SK-N-SH treated with all-trans-retinoic acid at 6 μM for 48 hours (cell line): ENCODE measurements at regions not wholly inside any gene's neighbourhood (a gene's known extent, or its start where the extent isn't known, plus 50 kb on each side); places are given as distances from the start of the nearest gene placed in this dataset.
"Not testable (repeated sequence)": the region's sequence is repeated elsewhere in the genome, so short reads cannot be mapped to it uniquely, and the experiment has no call there.

ENCODE experiments used
- ATAC-seq: fragments of 200-7000 bp; cut with Tn5 transposase; 3 replicates; pipeline ENCODE4 v1.9.1; 2020; ENCODE audit warnings: mild to moderate bottlenecking, moderate library complexity
- BACH2 ChIP-seq: fragments of 250-450 bp; sonication (Bioruptor Pico); IDR thresholded peaks from 2 replicates; pipeline ENCODE4 v1.9.0; 2021; ENCODE audit warnings: mild to moderate bottlenecking, borderline replicate concordance
- CSDC2 ChIP-seq: fragments of 250-450 bp; sonication (Bioruptor Pico); IDR thresholded peaks from 2 replicates; pipeline ENCODE4 v1.5.0; 2020; ENCODE audit warnings: mild to moderate bottlenecking, moderate library complexity
- ESRRG ChIP-seq: fragments of 250-450 bp; sonication (Bioruptor Pico); IDR thresholded peaks from 2 replicates; pipeline ENCODE4 v1.6.1; 2021; ENCODE audit warnings: mild to moderate bottlenecking
- GLIS3 ChIP-seq: fragments of 250-450 bp; sonication (Bioruptor Pico); IDR thresholded peaks from 2 replicates; pipeline ENCODE4 v1.5.0; 2020; ENCODE audit warnings: mild to moderate bottlenecking, moderate library complexity
- ISL1 ChIP-seq: fragments of 250-450 bp; sonication (Bioruptor Pico); IDR thresholded peaks from 2 replicates; pipeline ENCODE4 v2.1.2; 2022; ENCODE audit warnings: mild to moderate bottlenecking, moderate library complexity
- OSR1 ChIP-seq: fragments of 250-450 bp; sonication (Bioruptor Pico); IDR thresholded peaks from 2 replicates; pipeline ENCODE4 v1.8.0; 2022; ENCODE audit warnings: moderate library complexity, mild to moderate bottlenecking, inconsistent platforms
- PPARA ChIP-seq: fragments of 250-450 bp; sonication (Bioruptor Pico); IDR thresholded peaks from 2 replicates; pipeline ENCODE4 v1.5.0; 2020; ENCODE audit warnings: mild to moderate bottlenecking, borderline replicate concordance
- RARB ChIP-seq: fragments of 250-450 bp; sonication (Bioruptor Pico); IDR thresholded peaks from 2 replicates; pipeline ENCODE4 v1.8.0; 2021; ENCODE audit warnings: mild to moderate bottlenecking, moderate library complexity
- SNAI2 ChIP-seq: fragments of 250-450 bp; sonication (Bioruptor Pico); IDR thresholded peaks from 2 replicates; pipeline ENCODE4 v1.5.0; 2020; ENCODE audit warnings: mild to moderate bottlenecking, moderate library complexity
- TOX ChIP-seq: fragments of 250-450 bp; sonication (Bioruptor Pico); IDR thresholded peaks from 2 replicates; pipeline ENCODE4 v1.8.0; 2021; ENCODE audit warnings: mild to moderate bottlenecking, moderate library complexity, borderline replicate concordance
- ZFP3 ChIP-seq: fragments of 250-450 bp; sonication (Bioruptor Pico); IDR thresholded peaks from 2 replicates; pipeline ENCODE4 v1.5.0; 2020; ENCODE audit warnings: mild to moderate bottlenecking, moderate library complexity
- ZFP30 ChIP-seq: fragments of 450-650 bp; formaldehyde crosslinking; IDR thresholded peaks from 2 replicates; pipeline ENCODE4 v1.5.0; 2022; ENCODE audit warnings: mild to moderate bottlenecking, moderate library complexity
- ZNF565 ChIP-seq: fragments of 450-650 bp; formaldehyde crosslinking; conservative IDR thresholded peaks from 2 replicates; pipeline ENCODE4 v1.5.0; 2020; ENCODE audit warnings: low read depth, mild to moderate bottlenecking, moderate library complexity
- ZNF70 ChIP-seq: fragments of 450-650 bp; formaldehyde crosslinking; IDR thresholded peaks from 2 replicates; pipeline ENCODE4 v1.5.0; 2020; ENCODE audit warnings: mild to moderate bottlenecking, moderate library complexity
- TF ChIP-seq, protein P1 (sequence below): fragments of 250-450 bp; sonication (Bioruptor Pico); IDR thresholded peaks from 2 replicates; pipeline ENCODE4 v1.5.1; 2020; ENCODE audit warnings: low read depth, mild to moderate bottlenecking, moderate library complexity
- TF ChIP-seq, protein P2 (sequence below): fragments of 250-450 bp; sonication (Bioruptor Pico); IDR thresholded peaks from 2 replicates; pipeline ENCODE4 v1.5.1; 2021; ENCODE audit warnings: mild to moderate bottlenecking, moderate library complexity
- TF ChIP-seq, protein P3 (sequence below): fragments of 250-450 bp; sonication (Bioruptor Pico); IDR thresholded peaks from 2 replicates; pipeline ENCODE4 v1.8.0; 2021; ENCODE audit warnings: low read depth, mild to moderate bottlenecking, moderate library complexity, borderline replicate concordance
- TF ChIP-seq, protein P4 (sequence below): fragments of 250-450 bp; sonication (Bioruptor Pico); IDR thresholded peaks from 2 replicates; pipeline ENCODE4 v1.5.0; 2020; ENCODE audit warnings: mild to moderate bottlenecking, moderate library complexity

DNA sequence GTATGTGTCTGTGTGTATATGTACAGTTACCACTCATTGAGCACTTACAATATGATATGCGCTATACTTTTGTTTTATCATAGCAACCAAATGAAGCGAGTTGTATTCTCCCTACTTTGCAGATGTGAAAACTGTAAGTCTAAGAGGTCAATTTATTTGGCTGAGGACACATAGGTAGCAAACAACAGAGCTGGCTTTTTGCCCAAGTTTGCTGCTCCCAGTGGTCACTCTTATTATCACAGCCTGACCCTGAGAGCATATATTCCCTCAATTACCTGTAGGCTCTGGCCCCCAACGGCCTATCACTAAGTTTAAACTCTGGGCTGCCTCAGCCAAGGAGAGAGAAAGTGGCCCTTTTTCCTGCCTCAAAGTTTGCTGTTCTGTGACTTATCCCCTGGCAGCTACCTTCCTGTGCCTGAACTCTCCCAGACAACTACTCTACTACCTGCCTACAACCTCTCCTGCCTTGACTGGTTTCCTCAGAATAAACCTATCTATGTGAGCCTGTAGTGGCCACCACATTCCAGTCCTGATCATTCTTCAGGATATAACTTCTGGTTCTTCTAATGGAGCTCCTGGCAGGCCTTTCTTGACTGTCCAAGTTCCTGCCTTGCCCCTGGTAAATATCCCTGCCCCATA is 221.8 kb downstream of the FRK start:
- ATAC-seq, result 0 out of 3 replicates have a peak, but pooled peaks have one; percentile 53
- TF ChIP-seq, protein P1, sequence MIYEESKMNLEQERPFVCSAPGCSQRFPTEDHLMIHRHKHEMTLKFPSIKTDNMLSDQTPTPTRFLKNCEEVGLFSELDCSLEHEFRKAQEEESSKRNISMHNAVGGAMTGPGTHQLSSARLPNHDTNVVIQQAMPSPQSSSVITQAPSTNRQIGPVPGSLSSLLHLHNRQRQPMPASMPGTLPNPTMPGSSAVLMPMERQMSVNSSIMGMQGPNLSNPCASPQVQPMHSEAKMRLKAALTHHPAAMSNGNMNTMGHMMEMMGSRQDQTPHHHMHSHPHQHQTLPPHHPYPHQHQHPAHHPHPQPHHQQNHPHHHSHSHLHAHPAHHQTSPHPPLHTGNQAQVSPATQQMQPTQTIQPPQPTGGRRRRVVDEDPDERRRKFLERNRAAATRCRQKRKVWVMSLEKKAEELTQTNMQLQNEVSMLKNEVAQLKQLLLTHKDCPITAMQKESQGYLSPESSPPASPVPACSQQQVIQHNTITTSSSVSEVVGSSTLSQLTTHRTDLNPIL (CRISPR knock-in tag), result no peak
- no peak for TF ChIP-seq BACH2 (CRISPR knock-in tag)
- TF ChIP-seq GLIS3 (CRISPR knock-in tag), result no peak
- no peak for TF ChIP-seq SNAI2 (CRISPR knock-in tag)
- TF ChIP-seq, protein P2, sequence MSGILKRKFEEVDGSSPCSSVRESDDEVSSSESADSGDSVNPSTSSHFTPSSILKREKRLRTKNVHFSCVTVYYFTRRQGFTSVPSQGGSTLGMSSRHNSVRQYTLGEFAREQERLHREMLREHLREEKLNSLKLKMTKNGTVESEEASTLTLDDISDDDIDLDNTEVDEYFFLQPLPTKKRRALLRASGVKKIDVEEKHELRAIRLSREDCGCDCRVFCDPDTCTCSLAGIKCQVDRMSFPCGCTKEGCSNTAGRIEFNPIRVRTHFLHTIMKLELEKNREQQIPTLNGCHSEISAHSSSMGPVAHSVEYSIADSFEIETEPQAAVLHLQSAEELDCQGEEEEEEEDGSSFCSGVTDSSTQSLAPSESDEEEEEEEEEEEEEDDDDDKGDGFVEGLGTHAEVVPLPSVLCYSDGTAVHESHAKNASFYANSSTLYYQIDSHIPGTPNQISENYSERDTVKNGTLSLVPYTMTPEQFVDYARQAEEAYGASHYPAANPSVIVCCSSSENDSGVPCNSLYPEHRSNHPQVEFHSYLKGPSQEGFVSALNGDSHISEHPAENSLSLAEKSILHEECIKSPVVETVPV, result no peak
- TF ChIP-seq ISL1 (CRISPR knock-in tag), result no peak
- TF ChIP-seq ESRRG (CRISPR knock-in tag), result no peak
- TF ChIP-seq, protein P3, sequence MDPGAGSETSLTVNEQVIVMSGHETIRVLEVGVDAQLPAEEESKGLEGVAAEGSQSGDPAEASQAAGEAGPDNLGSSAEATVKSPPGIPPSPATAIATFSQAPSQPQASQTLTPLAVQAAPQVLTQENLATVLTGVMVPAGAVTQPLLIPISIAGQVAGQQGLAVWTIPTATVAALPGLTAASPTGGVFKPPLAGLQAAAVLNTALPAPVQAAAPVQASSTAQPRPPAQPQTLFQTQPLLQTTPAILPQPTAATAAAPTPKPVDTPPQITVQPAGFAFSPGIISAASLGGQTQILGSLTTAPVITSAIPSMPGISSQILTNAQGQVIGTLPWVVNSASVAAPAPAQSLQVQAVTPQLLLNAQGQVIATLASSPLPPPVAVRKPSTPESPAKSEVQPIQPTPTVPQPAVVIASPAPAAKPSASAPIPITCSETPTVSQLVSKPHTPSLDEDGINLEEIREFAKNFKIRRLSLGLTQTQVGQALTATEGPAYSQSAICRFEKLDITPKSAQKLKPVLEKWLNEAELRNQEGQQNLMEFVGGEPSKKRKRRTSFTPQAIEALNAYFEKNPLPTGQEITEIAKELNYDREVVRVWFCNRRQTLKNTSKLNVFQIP (CRISPR knock-in tag), result no peak
- no peak for TF ChIP-seq ZNF565 (CRISPR knock-in tag)
- TF ChIP-seq RARB (CRISPR knock-in tag), result no peak
- no peak for TF ChIP-seq ZFP30 (CRISPR knock-in tag)
- TF ChIP-seq, protein P4, sequence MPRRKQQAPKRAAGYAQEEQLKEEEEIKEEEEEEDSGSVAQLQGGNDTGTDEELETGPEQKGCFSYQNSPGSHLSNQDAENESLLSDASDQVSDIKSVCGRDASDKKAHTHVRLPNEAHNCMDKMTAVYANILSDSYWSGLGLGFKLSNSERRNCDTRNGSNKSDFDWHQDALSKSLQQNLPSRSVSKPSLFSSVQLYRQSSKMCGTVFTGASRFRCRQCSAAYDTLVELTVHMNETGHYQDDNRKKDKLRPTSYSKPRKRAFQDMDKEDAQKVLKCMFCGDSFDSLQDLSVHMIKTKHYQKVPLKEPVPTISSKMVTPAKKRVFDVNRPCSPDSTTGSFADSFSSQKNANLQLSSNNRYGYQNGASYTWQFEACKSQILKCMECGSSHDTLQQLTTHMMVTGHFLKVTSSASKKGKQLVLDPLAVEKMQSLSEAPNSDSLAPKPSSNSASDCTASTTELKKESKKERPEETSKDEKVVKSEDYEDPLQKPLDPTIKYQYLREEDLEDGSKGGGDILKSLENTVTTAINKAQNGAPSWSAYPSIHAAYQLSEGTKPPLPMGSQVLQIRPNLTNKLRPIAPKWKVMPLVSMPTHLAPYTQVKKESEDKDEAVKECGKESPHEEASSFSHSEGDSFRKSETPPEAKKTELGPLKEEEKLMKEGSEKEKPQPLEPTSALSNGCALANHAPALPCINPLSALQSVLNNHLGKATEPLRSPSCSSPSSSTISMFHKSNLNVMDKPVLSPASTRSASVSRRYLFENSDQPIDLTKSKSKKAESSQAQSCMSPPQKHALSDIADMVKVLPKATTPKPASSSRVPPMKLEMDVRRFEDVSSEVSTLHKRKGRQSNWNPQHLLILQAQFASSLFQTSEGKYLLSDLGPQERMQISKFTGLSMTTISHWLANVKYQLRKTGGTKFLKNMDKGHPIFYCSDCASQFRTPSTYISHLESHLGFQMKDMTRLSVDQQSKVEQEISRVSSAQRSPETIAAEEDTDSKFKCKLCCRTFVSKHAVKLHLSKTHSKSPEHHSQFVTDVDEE (CRISPR knock-in tag), result no peak
- no peak for TF ChIP-seq TOX (CRISPR knock-in tag)
- TF ChIP-seq PPARA (CRISPR knock-in tag), result no peak
- no peak for TF ChIP-seq CSDC2 (CRISPR knock-in tag)
- TF ChIP-seq OSR1 (CRISPR knock-in tag), result no peak
- TF ChIP-seq ZNF70 (CRISPR knock-in tag), result no peak

DNA sequence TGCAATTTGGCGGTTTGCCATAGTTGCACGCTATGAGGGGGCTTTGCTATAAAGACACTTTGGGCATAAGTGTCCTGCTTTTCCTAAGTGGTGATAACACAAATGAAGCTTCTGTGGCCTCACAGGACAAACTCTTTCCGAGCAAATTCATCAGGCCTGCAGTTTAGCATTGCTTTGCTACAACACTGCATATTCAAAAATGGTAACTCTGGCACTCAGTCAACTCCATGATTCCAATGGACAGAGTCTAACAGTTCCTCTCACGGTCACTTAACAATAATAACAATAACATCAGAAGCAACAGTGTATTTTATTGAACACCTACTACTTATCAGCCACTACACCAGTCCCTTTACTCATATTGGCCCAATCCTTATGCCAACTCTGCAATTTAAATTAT is 222.5 kb downstream of the FRK start:
- no peak for TF ChIP-seq ISL1 (CRISPR knock-in tag)
- no peak for TF ChIP-seq ZFP30 (CRISPR knock-in tag)
- no peak for TF ChIP-seq SNAI2 (CRISPR knock-in tag)
- TF ChIP-seq, protein P2, result no peak
- TF ChIP-seq ZNF565 (CRISPR knock-in tag), result no peak
- no peak for TF ChIP-seq TOX (CRISPR knock-in tag)
- TF ChIP-seq, protein P1 (CRISPR knock-in tag), result no peak
- no peak for TF ChIP-seq PPARA (CRISPR knock-in tag)
- TF ChIP-seq BACH2 (CRISPR knock-in tag), result no peak
- TF ChIP-seq ZFP3 (CRISPR knock-in tag), result no peak
- TF ChIP-seq, all 23 proteins: peak for 0
- ATAC-seq, result no peak

DNA sequence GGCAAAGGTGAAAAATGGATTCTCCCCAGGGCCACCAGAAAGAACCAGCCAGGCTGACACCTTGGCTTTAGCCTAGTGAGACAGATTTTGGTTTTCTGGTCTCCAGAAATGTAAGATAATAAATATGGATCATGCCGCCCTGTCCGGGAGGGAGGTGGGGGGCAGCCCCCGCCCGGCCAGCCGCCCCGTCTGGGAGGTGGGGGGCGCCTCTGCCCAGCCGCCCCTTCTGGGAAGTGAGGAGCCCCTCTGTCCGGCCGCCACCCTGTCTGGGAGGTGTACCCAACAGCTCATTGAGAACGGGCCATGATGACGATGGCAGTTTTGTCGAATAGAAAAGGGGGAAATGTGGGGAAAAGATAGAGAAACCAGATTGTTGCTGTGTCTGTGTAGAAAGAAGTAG is 224.3 kb downstream of the FRK start:
- ATAC-seq, result not testable (repeated sequence)
